GM10248 (cell line): ENCODE measurements at regions not wholly inside any gene's neighbourhood (a gene's known extent, or its start where the extent isn't known, plus 50 kb on each side); places are given as distances from the start of the nearest gene placed in this dataset.

ENCODE experiments used
- CTCF ChIA-PET: fragments of 300-600 bp; sonication (Branson Sonifier 250); formaldehyde crosslinking; extraction: SDS; loops from one replicate; lab custom pipeline; 2021; ENCODE audit warnings: antibody characterized with exemption; lab: Yijun Ruan, JAX
- POLR2A ChIA-PET: fragments of 350-650 bp; sonication (Branson Sonifier 250); formaldehyde crosslinking; extraction: SDS; loops from one replicate; lab custom pipeline; 2020; ENCODE audit warnings: antibody characterized with exemption; lab: Yijun Ruan, JAX
- DNase-seq: peaks from one replicate; pipeline ENCODE4 v3.0.0; 2012; ENCODE audit errors: extremely low spot score
- CTCF ChIP-seq: IDR thresholded peaks from 2 replicates; pipeline ENCODE4 v1.5.1; 2012; ENCODE audit warnings: mild to moderate bottlenecking, low read depth; ENCODE audit errors: extremely low read depth, missing control alignments, control extremely low read depth

- POLR2A ChIA-PET: no interaction called here
- TF ChIP-seq CTCF: no peak
- DNase-seq: no peak
- CTCF ChIA-PET: no interaction called here
These were observed 163.2 kb downstream of the AXIN2 start for GRCh38 chr17:65398040-65398787.

- no peak for DNase-seq
- no peak for TF ChIP-seq CTCF
- POLR2A ChIA-PET: no interaction called here
- CTCF ChIA-PET: no interaction called here
These were observed 165.5 kb downstream of the AXIN2 start for GRCh38 chr17:65395924-65396323.

- TF ChIP-seq CTCF: no peak
- DNase-seq: no peak
- ChIA-PET POLR2A (no interaction called here), CTCF (no interaction called here)
These were observed 166.5 kb downstream of the AXIN2 start for GRCh38 chr17:65394811-65395472.

- ChIA-PET CTCF (no interaction called here), POLR2A (no interaction called here)
- DNase-seq: no peak
- TF ChIP-seq CTCF: no peak
These were observed 167.9 kb downstream of the AXIN2 start for GRCh38 chr17:65393514-65393913.

GRCh38 chr17:65389949-65390348 lies 171.5 kb downstream of the AXIN2 start:
- POLR2A ChIA-PET: no interaction called here
- CTCF ChIA-PET: no interaction called here
- no peak for DNase-seq
- TF ChIP-seq CTCF: no peak

- ChIA-PET CTCF (no interaction called here), POLR2A (no interaction called here)
- DNase-seq: no peak
- TF ChIP-seq CTCF: no peak
These were observed 172.0 kb downstream of the AXIN2 start for GRCh38 chr17:65389426-65389825.
